ENCODE measurements at regions not wholly inside any gene's neighbourhood (a gene's known extent, or its start where the extent isn't known, plus 50 kb on each side); places are given as distances from the start of the nearest gene placed in this dataset.

DNA sequence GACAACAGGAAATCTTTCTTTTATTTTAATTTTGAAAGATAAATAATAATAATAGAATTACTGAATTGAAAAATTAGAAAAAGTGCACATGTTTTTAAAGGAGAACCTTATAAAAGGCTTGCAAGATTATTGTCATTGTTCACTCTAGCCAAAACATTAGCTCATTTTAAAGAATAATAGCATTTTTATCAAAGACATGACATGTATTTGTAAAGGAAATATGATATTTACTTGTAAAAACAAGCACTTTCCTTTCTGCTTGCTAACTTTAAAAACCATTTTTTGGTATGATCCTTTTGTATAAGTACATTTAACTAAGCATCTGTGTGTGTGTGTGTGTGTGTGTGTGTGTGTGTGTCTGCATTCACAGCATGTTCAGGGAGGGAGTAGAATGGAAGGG lies 156.3 kb upstream of the C1orf87 start:
- no peak for DNase-seq

DNA sequence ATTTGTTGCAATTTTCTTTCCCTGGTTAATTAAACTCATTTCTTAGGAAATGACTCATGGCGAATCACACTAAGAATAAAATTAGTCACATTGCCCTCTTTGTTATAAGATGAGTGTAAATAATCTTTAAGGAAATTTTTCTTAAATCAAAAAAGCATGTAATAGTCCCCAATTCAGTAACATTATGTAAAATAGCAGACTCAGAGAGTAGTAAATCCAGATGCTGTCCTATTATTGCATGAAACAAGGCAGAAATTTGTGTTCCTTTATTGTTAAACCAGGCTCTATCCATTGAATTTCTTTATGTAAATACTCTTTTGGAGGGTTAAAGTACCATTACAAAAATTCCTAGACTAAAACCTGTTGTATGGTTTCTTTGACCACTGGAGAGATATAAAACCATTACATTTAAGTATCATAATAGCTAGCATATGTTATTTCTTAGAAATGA lies 154.5 kb upstream of the C1orf87 start:
- DNase-seq, result no peak

DNA sequence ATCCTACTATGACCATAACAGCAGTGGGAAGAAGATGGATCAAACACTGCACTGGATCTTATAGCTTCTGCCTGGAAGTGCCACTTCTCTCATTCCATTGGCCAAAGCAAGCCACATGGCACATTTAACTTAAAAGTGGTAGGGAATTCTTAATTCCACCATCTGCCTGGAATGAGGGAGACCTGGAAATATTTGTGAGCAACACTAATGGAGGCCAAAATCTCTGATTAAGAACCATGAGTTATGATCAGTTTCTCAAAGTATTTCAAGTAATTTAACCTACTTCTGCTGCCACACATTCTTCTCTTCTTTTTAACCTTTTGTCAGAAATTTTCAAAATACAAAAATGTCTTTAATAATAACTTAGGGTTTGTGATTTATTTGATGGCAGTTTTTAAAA lies 154.0 kb upstream of the C1orf87 start:
- DNase-seq, result no peak

DNA sequence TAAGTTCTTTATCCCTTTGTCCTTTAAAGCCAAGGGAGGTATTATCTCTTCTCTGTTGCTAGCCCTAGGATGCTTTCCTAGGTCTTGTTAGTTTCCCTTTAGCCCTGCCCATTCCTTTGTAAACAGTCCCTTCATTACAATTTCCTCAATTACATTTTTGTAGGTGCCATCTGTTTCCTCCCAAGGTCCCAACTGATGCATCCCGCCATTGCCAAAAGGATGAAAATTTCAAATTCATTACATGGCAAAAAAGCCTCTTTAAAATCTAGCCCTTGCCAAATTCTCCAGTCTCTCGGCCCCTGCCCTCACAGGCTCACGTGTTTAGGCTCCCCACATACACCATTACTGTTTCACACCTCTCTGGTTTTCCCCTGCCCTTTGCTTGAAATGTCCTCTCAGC lies 151.9 kb upstream of the C1orf87 start:
- DNase-seq, result no peak

DNA sequence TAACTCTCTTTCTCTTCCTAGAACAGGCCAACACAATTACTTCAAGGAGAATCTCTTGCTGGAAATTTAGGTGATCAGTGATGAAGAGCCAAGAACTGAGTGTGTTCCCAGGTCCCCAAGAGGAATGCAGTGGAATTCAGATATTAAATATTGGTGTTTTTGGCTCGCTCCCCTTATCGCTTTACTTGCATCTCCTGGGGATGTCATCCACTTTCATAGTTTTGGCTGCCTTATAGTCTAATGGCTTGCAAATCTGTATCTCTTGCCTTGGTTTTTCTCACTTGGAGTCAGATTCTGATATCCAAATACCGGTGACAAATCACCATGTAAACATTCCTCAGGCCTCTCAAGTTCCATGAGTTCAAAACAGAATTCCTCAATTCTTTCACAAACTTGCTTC lies 151.0 kb upstream of the C1orf87 start:
- no peak for DNase-seq

DNA sequence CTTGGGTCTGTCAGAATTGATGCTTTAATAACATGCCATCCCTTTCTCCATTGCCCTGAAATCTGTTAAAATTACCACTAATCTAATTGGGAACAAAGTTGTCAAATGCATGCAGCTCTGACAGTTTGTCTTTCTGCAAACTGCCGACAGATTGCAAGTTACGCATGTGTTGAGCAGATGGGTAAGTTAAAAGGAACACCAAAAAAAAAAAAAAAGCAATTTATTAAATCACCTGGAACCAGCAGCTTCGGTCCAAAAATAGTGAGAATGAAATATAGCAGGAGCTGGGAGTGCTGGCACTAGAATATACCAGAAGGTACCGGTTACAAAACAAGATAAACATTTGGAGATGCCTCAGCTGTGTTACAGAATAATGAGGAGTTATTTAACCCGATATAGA lies 149.6 kb upstream of the C1orf87 start:
- DNase-seq, result peak; percentile 88

DNA sequence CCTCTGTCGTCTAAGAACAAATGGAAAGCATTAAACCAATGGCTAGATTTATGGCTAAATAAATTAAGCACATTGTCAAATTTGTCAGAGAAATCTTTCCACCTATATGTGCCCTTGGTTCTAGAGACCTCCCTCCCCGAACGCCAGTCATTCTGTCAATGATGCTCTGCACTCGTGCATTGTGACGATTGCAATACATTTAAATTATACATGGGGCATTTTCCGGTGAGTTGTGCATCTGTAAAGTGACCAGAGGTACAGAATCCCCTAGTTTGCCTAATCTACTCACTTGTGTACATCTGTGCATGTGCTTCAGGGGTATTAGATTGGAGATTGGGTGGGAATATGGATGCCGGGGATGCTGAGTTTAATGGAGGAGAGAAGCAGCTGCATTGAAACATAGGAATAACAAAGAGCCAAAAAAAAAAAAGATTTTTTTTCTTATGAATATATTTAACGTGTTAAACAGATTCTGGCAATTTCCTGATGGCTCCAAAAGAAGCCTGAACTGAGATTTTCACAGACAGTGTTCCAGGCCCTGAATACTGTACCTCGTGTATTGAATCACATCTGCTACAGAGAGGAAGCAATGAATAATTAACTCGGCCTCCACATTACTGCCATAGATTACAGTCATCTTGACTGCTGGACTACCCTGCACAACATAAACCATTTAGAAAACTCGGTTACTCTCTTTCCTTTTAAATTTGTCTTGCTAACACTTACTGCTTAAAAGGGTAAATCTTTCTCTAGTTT lies 149.0 kb upstream of the C1orf87 start:
- DNase-seq, result peak; percentile 35

DNA sequence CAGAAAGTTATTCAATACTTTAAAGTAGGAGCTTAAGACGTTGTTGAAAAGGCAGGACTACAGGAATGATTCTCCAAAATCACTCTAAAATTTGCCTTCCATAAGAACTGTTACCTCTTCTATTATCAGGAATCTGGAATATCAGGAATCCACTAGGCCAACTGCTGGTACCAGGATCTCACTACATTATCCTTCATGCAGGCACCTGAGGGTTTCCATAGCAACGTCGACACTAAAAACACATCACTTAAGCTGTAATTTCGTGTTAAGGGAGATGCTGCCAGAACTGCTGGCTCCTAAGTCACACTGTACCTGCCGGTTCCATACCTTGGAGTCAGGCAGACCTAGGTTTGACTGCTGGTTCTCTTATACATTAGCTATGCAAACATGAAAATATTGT lies 139.7 kb upstream of the C1orf87 start:
- DNase-seq, result no peak

DNA sequence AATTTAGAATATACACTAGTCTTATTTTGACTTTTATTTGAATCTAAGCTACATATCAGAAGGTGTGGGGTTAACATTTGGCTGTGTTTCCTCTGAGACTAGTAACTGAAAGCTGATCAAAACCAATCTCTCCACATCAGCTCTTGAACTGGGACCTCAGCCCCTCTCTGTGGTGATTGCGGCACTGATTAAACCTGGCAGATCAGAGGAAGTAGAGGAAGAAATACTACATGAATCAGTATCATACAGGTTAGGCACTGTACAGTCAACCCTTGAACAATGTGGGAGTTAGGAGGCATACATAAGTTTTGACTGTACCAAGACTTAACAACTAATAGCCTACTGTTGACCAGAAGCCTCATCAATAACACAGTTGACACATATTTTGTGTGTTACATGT lies 122.5 kb upstream of the C1orf87 start:
- no peak for DNase-seq

DNA sequence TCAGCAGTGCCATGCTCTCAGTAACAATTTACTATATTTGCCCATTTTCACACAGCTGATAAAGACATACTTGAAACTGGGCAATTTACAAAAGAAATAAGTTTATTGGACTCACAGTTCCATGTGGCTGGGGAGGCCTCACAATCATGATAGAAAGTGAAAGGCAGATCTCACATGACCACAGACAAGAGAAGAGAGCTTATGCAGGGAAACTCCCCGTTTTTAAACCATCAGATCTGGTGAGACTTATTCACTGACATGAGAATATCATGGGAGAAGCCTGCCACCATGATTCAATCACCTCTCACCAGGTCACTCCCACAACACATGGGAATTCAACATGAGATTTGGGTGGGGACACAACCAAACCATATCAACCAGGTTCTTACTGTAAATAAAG lies 112.1 kb upstream of the C1orf87 start:
- DNase-seq, result no peak

DNA sequence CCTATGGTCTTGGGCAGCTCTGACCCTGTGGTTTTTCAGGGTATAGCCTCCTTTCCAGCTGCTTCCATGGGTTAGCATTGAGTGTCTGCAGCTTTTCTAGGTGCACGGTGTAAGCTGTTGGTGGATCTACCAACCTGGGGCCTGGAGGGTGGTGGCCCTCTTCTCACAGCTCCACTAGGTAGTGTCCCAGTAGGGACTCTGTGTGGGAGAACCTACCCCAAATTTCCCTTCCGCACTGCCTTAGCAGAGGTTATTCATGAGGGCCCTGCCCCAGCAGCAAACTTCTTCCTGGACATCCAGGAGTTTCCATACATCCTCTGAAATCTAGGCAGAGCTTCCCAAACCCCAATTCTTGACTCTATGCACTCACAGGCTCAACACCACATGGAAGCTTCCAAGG lies 111.0 kb upstream of the C1orf87 start:
- DNase-seq, result no peak

DNA sequence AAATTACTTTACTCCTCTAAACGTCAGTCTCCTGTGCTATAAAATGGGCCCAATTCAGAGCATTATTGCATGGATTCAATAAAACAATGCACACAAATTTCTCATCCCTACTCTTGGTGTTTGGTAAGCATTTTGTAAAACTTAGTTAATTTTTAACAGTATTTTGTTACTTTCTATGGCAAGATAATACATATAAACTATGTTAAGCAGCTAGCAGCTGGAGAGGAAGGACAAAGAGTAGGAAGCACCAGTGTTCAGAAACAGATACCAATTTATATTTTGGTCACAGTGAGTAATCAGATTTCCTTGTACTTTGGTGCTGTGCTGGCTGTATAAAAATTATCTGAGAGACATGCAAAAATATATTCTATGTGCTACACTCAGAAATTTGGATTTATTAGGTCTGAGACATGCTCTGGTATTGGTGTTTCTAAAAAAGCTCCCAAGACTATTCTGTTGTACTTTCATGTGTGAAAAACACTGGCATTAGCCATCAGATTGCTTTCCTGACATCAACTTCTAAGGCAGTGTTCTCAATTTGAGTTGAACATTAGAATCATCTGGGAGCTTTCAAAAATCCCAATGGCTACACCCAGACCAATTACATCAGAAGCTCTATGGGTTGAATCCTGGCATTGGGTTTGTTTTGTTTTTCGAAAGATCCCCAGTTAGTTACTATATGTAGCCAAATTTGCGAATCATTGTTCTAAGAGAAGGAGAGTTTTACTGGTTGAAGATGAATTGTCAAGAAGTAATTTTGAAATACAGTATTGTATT lies 100.3 kb upstream of the C1orf87 start:
- DNase-seq, result no peak

DNA sequence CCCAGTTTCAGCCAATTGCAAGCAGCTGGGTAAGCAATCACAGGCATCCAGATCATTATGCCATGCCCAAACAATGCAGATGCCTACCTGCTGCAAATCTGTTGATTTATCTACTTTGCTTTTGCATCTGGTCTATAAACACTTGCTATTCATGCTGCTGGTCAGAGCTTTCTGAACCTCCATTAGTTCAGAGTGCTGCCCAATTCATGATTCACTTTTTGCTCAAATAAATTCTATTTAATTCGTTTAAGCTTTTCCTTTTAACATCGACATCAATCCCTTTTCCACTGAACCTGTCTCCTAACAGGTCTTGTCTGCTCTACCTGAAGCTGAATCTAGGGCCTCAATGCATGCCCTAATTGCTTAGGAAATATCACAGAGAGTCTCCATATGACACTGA lies 99.4 kb upstream of the C1orf87 start:
- DNase-seq, result no peak

DNA sequence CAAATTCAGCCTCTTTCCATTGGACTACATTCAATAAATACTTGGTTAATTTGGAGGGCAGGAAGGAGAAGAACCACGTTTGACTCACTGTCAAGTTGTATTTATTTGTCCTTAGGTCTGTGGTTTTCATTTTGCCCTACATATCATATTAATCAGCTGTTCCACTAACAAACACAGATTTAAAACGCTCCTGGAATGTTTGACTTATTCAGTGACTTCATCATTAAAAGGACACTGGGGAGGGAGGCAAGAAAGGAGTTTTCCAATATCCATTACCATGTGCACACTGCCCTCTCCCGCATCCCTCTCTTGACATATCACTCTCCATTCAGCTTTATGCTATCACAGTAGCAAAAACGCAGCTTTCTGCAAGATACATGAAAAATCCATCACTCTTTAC lies 98.2 kb upstream of the C1orf87 start:
- no peak for DNase-seq

DNA sequence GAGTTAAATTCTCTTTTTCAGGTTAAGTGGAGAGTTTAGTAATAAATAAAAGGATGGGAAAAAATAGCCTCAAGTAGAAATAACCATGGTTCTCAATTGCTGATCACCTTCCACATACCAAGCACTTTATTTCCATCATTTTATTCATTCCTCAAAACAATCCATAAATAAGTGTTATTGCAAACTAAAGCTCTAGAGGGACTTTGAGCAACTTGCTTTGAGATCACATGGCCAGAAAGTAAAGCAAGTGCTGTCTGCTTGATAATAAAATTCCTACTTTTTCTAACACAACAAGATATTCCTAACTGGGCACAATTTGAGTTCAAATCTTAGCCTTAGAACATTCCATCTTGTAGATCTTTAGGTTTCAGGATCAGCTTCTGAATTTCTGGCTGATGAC lies 97.1 kb upstream of the C1orf87 start:
- no peak for DNase-seq

DNA sequence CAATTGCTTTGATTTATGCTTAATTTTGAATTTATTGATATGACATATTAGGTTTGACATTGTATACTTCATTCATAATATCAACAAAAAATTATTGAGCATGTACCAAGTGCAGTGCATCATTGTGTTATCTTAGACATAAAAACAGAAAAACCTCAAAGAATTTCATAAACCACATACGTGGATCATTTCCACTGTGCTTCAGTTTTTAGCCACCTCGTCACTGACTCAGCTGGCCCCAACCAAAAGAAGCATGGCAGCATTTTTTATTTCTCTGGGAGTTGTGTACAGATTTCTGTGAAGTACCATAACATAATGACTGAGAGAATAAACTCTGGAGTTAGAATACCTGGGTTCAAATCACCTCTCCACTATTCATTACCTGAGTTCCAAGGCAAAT lies 95.6 kb upstream of the C1orf87 start:
- DNase-seq, result no peak

DNA sequence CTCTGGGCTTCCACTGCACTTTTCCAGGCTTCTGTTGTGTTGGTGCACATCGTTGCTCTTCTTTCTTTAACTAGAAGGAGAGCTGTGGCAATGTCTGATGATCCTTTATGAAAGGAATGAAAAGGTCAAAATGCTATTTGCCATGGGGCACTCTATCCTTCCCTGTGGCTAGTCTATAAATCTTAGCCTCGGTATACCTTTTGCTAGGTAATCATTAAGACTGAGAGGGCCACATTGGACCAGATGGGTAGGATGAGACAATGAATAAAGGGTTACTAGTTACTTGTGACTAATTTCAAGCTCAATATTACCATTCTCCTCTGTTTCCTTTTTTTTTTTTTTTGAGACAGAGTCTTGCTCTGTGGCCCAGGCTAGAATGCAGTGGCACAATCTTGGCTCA lies 89.4 kb upstream of the C1orf87 start:
- no peak for DNase-seq

DNA sequence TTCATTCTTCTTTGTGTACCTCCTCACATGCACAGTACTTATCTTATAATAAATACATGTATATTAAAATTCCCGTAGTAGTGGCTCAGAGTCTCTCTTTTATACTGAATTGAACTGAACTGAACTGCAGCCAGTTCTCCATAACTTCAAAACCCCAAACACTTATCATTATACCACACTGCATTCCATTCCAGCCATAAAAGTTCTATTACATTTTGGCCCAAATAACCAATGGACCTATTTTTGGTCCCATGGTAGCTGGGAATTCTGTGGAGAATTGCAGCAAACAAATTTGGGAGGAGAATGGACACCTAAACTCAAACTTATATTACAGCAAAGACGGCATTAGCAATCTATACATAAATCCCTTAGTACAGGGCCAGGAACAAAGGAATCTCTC lies 86.6 kb upstream of the C1orf87 start:
- no peak for DNase-seq

DNA sequence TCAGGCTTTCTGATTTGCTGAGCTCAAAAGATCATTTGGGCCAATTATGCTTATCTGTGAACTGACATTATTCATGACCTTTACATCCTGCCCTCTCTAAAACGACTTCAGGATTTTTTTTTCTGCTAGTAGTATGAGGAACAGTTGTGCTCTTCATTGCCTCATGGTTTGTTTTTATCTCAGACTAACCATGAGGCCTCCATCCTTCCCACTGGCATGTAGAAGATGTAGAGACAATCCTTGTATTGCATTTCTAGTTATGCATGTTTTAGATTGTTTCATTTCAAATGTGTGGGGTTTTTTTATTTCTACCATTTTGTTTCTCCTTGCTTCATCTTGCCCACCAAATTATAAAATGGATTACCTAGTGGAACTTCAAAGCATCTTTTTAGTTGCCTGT lies 82.8 kb upstream of the C1orf87 start:
- no peak for DNase-seq

DNA sequence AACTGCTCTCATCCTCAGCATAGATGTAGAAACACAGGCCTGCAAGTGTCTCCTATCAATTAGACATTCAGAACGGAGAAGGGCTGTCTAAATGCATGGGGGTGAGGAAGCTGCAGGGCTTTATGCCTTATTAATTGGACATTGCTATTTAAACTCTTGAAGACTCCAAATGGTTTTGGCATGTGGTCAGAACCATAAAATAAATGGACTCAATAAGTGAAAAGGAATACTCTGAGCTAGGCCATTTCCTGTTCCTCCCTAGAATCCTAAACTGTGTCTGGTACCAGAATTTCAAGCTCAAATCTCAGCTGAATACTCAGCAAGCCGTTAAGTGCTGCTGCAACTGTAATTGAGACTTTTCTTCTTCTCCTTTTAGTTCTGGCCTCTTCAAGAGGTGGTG lies 80.4 kb upstream of the C1orf87 start:
- no peak for DNase-seq

DNA sequence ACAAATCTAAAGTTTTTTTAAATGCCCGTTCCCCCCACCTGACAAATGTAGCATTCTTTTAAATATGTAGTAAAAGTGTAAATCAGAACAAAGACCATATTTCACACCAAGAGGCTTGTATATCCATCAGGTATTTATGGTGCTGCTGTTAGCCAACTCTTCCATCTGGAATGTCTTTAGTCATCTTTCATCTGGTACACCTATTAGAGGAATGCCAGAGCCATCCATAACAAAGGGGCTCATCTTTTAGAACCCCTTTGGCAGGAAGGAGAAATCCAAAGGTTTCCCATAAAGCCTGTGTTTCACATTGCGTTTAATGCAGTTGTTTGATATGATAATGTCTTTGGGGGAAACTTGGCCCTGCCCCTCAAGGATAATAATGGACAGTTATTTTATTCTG lies 79.3 kb upstream of the C1orf87 start:
- no peak for DNase-seq

DNA sequence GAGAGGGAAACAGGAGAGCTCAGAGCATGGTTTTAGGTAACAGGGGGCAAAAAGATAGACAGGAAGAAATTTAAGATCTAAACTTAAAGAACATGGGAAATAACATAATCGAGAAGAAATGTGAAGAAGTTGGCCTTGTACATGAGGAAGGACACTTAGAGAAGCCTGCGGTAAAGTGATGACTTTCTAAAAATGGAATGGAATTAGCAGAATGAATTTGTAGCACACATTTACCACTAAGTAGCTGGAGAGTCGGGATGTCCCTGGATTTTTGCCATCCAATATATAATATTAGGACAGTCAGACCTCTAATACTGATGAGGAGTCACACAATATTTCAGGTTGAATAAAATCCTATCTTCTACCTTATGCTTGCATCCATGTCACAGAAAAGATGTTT lies 77.7 kb upstream of the C1orf87 start:
- no peak for DNase-seq

DNA sequence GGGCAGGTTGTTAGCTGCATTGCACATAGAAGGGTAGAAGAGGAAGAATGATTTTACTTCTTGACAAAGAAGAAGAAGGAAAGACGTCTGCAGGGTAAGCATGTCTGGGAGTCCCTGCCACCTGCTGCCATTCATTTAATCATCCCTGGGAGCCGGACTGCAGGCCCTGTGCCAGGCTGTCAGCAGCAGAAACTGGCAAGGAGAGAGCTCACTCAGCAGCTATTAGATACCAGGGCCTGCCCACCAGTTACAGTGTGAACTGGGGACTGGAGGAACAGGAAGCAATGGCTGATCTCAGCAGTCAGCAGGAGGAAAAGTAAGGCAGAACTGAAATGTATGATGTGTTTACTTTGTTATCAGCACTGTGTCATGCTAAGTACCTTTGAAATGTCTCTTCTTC lies 75.7 kb upstream of the C1orf87 start:
- DNase-seq, result peak; percentile 10

DNA sequence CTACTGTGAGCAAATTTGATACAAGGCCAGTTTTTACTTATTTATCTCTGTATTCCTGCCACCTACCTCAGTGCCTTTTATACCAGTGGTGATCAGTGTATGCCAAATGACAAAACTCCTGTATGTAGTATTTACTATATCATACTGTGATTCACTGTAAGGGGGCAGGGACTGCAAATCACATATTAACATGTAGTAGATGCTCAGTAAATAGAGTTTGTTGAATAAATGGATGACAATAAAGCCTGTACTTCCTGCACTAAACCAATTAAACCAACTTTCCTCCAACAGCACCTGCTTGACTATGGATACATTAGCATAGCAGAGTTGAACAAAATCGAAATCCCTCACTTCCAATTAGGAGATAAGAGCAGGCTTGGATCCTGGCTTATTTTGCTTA lies 73.3 kb upstream of the C1orf87 start:
- DNase-seq, result no peak

DNA sequence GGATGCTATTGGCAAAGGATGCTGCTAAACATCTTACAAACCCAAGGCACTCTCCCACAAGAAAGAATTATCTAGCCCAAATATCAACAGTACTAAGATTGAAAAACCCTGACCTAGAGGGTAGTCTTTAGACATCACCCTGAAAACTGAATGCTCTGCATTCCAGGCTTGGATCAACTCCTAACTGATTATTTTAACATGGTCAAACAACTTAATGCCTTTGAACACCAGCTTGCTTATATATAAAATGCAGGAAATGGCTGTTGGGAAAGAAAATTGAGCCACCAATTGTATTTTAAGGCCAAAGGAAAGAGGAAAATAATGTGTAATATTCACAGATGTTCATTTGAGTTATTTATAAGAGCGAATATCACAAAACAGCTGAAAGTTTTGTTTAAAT lies 72.2 kb upstream of the C1orf87 start:
- DNase-seq, result no peak
